Activated naive CD8-positive, alpha-beta T cell treated with anti-CD3 and anti-CD28 coated beads, Interleukin-2, amount 10 ng/mL, durations not matched to agents 7 days and 5 days (primary cell): ENCODE measurements at regions not wholly inside any gene's neighbourhood (a gene's known extent, or its start where the extent isn't known, plus 50 kb on each side); places are given as distances from the start of the nearest gene placed in this dataset.
"Not testable (repeated sequence)": the region's sequence is repeated elsewhere in the genome, so short reads cannot be mapped to it uniquely, and the experiment has no call there.

ENCODE experiments used
- ATAC-seq: fragments of 150-1000 bp; cut with Tn5 transposase; one replicate; pipeline ENCODE4 v1.10.0; 2021; ENCODE audit warnings: low read depth, moderate library complexity
- POLR2A ChIA-PET: fragments of 350-600 bp; sonication (Branson Sonifier 250); formaldehyde crosslinking; loops from one replicate; lab custom pipeline; 2021; ENCODE audit warnings: antibody characterized with exemption; lab: Charles Lee
- DNase-seq: peaks from one replicate; pipeline ENCODE4 v3.0.0; 2021
- H3K27ac Mint-ChIP-seq: one replicate; pipeline ENCODE4 v1.8.0; 2022; ENCODE audit warnings: mild to moderate bottlenecking, mixed read lengths
- H3K27me3 Mint-ChIP-seq: one replicate; pipeline ENCODE4 v1.8.0; 2022; ENCODE audit warnings: mild to moderate bottlenecking, moderate library complexity, mixed read lengths
- H3K36me3 Mint-ChIP-seq: one replicate; pipeline ENCODE4 v1.8.0; 2021; ENCODE audit warnings: mild to moderate bottlenecking, mixed read lengths
- H3K4me1 Mint-ChIP-seq: one replicate; pipeline ENCODE4 v1.8.0; 2021; ENCODE audit warnings: mixed read lengths
- H3K4me3 Mint-ChIP-seq: one replicate; pipeline ENCODE4 v1.8.0; 2022; ENCODE audit warnings: mild to moderate bottlenecking, moderate library complexity, mixed read lengths
- H3K9me3 Mint-ChIP-seq: one replicate; pipeline ENCODE4 v1.8.0; 2021; ENCODE audit warnings: mixed read lengths

- H3K4me3 Mint-ChIP-seq: no peak overlapping the region
- H3K27me3 Mint-ChIP-seq: peaks cover 12% of the 10 kb centered on the region
- H3K4me1 Mint-ChIP-seq: no peaks in the 10 kb centered on the region
- H3K36me3 Mint-ChIP-seq: no peaks in the 10 kb centered on the region
- no peak for ATAC-seq
- H3K9me3 Mint-ChIP-seq: no peaks in the 10 kb centered on the region
- POLR2A ChIA-PET: no interaction called here
- DNase-seq: no peak
- H3K27ac Mint-ChIP-seq: no peak overlapping the region
Measured at GRCh38 chr14:71799841-71800240, 132.4 kb upstream of the RGS6 start.

GRCh38 chr14:71800878-71801277 is 131.4 kb upstream of the RGS6 start:
- H3K4me3 Mint-ChIP-seq: no peak overlapping the region
- peaks cover 11% of the 10 kb centered on the region for H3K27me3 Mint-ChIP-seq
- POLR2A ChIA-PET: no interaction called here
- no peaks in the 10 kb centered on the region for H3K4me1 Mint-ChIP-seq
- H3K9me3 Mint-ChIP-seq: no peaks in the 10 kb centered on the region
- H3K27ac Mint-ChIP-seq: no peak overlapping the region
- DNase-seq: no peak
- ATAC-seq: no peak
- H3K36me3 Mint-ChIP-seq: no peaks in the 10 kb centered on the region

GRCh38 chr14:71803539-71804260 is 128.5 kb upstream of the RGS6 start:
- peaks cover 11% of the 10 kb centered on the region for H3K27me3 Mint-ChIP-seq
- no peaks in the 10 kb centered on the region for H3K9me3 Mint-ChIP-seq
- POLR2A ChIA-PET: no interaction called here
- H3K4me3 Mint-ChIP-seq: no peak overlapping the region
- DNase-seq (no peak), ATAC-seq (no peak)
- H3K27ac Mint-ChIP-seq: no peak overlapping the region
- H3K4me1 Mint-ChIP-seq: no peaks in the 10 kb centered on the region
- H3K36me3 Mint-ChIP-seq: no peaks in the 10 kb centered on the region

- POLR2A ChIA-PET: no interaction called here
- no peaks in the 10 kb centered on the region for H3K36me3 Mint-ChIP-seq
- no peaks in the 10 kb centered on the region for H3K4me1 Mint-ChIP-seq
- no peak for DNase-seq
- no peak for ATAC-seq
- H3K27ac Mint-ChIP-seq: no peak overlapping the region
- H3K4me3 Mint-ChIP-seq: no peak overlapping the region
- peaks cover 14% of the 10 kb centered on the region for H3K27me3 Mint-ChIP-seq
- no peaks in the 10 kb centered on the region for H3K9me3 Mint-ChIP-seq
Measured at GRCh38 chr14:71804992-71805391, 127.2 kb upstream of the RGS6 start.

GRCh38 chr14:71807049-71807448 is 125.2 kb upstream of the RGS6 start:
- ATAC-seq, H3K4me1 Mint-ChIP-seq, H3K4me3 Mint-ChIP-seq, H3K27ac Mint-ChIP-seq, POLR2A ChIA-PET, H3K36me3 Mint-ChIP-seq, H3K9me3 Mint-ChIP-seq, DNase-seq: not testable (repeated sequence)
- H3K27me3 Mint-ChIP-seq: peaks cover 20% of the 10 kb centered on the region

- H3K4me3 Mint-ChIP-seq, H3K27ac Mint-ChIP-seq, POLR2A ChIA-PET, H3K4me1 Mint-ChIP-seq, ATAC-seq, H3K36me3 Mint-ChIP-seq, DNase-seq, H3K9me3 Mint-ChIP-seq: not testable (repeated sequence)
- peaks cover 25% of the 10 kb centered on the region for H3K27me3 Mint-ChIP-seq
Measured at GRCh38 chr14:71810800-71811199, 121.4 kb upstream of the RGS6 start.

GRCh38 chr14:71812693-71813092 is 119.5 kb upstream of the RGS6 start:
- DNase-seq: no peak
- Mint-ChIP-seq H3K9me3 (peaks cover 2% of the 10 kb centered on the region), H3K27ac (no peak overlapping the region), H3K36me3 (no peaks in the 10 kb centered on the region), H3K4me1 (no peaks in the 10 kb centered on the region), H3K4me3 (no peak overlapping the region), H3K27me3 (peaks cover 32% of the 10 kb centered on the region)
- POLR2A ChIA-PET: no interaction called here
- ATAC-seq: no peak

- Mint-ChIP-seq H3K27ac (no peak overlapping the region), H3K9me3 (peaks cover 2% of the 10 kb centered on the region), H3K4me1 (no peaks in the 10 kb centered on the region), H3K27me3 (peaks cover 30% of the 10 kb centered on the region), H3K4me3 (no peak overlapping the region), H3K36me3 (no peaks in the 10 kb centered on the region)
- POLR2A ChIA-PET: no interaction called here
- DNase-seq (no peak), ATAC-seq (no peak)
Measured at GRCh38 chr14:71815110-71815509, 117.1 kb upstream of the RGS6 start.

GRCh38 chr14:71824816-71825215 is 107.4 kb upstream of the RGS6 start:
- Mint-ChIP-seq H3K9me3 (no peaks in the 10 kb centered on the region), H3K4me3 (no peak overlapping the region), H3K36me3 (no peaks in the 10 kb centered on the region), H3K27ac (no peak overlapping the region), H3K4me1 (peaks cover 6% of the 10 kb centered on the region), H3K27me3 (peaks cover 15% of the 10 kb centered on the region)
- ATAC-seq (no peak), DNase-seq (no peak)
- POLR2A ChIA-PET: no interaction called here

- Mint-ChIP-seq H3K27ac (no peak overlapping the region), H3K4me1 (no peaks in the 10 kb centered on the region), H3K36me3 (peaks cover 1% of the 10 kb centered on the region), H3K4me3 (no peak overlapping the region), H3K9me3 (peaks cover 7% of the 10 kb centered on the region), H3K27me3 (peaks cover 23% of the 10 kb centered on the region)
- POLR2A ChIA-PET: no interaction called here
- no peak for DNase-seq
- no peak for ATAC-seq
Measured at GRCh38 chr14:71833476-71833875, 98.8 kb upstream of the RGS6 start.

- POLR2A ChIA-PET: no interaction called here
- no peak overlapping the region for H3K4me3 Mint-ChIP-seq
- no peak for ATAC-seq
- no peak for DNase-seq
- peaks cover 20% of the 10 kb centered on the region for H3K27me3 Mint-ChIP-seq
- H3K9me3 Mint-ChIP-seq: peaks cover 7% of the 10 kb centered on the region
- H3K27ac Mint-ChIP-seq: no peak overlapping the region
- H3K4me1 Mint-ChIP-seq: no peaks in the 10 kb centered on the region
- peaks cover 1% of the 10 kb centered on the region for H3K36me3 Mint-ChIP-seq
Measured at GRCh38 chr14:71834284-71835204, 97.7 kb upstream of the RGS6 start.

- H3K27ac Mint-ChIP-seq: no peak overlapping the region
- H3K4me1 Mint-ChIP-seq: peaks cover 6% of the 10 kb centered on the region
- ATAC-seq (no peak), DNase-seq (no peak)
- no peak overlapping the region for H3K4me3 Mint-ChIP-seq
- POLR2A ChIA-PET: no interaction called here
- H3K36me3 Mint-ChIP-seq: no peaks in the 10 kb centered on the region
- H3K27me3 Mint-ChIP-seq: peaks cover 8% of the 10 kb centered on the region
- H3K9me3 Mint-ChIP-seq: peaks cover 3% of the 10 kb centered on the region
Measured at GRCh38 chr14:71852181-71852580, 80.0 kb upstream of the RGS6 start.

- H3K27me3 Mint-ChIP-seq: peaks cover 30% of the 10 kb centered on the region
Measured at GRCh38 chr14:71855399-71856036, 76.7 kb upstream of the RGS6 start.

More at GRCh38 chr14:71855399-71856036, 76.7 kb upstream of the RGS6 start:
- Mint-ChIP-seq H3K4me1 (peaks cover 6% of the 10 kb centered on the region), H3K36me3 (no peaks in the 10 kb centered on the region), H3K27ac (no peak overlapping the region), H3K4me3 (no peak overlapping the region), H3K9me3 (no peaks in the 10 kb centered on the region)
- peak; percentile 68 for DNase-seq
- no peak for ATAC-seq
- POLR2A ChIA-PET: interaction anchor here (0.6 kb wide), 1 partner anchor 476 kb away, joined by 3 read pairs; no protein-coding TSS in a partner anchor
